DOHH2 (cell line): ENCODE measurements at regions not wholly inside any gene's neighbourhood (a gene's known extent, or its start where the extent isn't known, plus 50 kb on each side); places are given as distances from the start of the nearest gene placed in this dataset.

ENCODE experiments used
- H3F3A ChIP-seq: fragments of 200-600 bp; sonication (generic), shearing (Covaris generic); 2 replicates; pipeline ENCODE4 v1.6.0; 2016; ENCODE audit warnings: antibody characterized with exemption, mild to moderate bottlenecking; ENCODE audit not compliant: control insufficient read depth, insufficient read depth
- H3K27ac ChIP-seq: fragments of 200-600 bp; sonication (generic); 2 replicates; pipeline ENCODE4 v1.5.1; 2014; ENCODE audit warnings: low read depth, mild to moderate bottlenecking, low read length, moderate library complexity
- H3K27me3 ChIP-seq: fragments of 200-600 bp; sonication (generic); 2 replicates; pipeline ENCODE4 v1.6.1; 2014; ENCODE audit warnings: mild to moderate bottlenecking, low read length, mixed read lengths; ENCODE audit not compliant: control insufficient read depth
- H3K36me3 ChIP-seq: fragments of 200-600 bp; sonication (generic); 2 replicates; pipeline ENCODE4 v1.6.1; 2014; ENCODE audit warnings: mild to moderate bottlenecking, low read length, moderate library complexity, mixed read lengths; ENCODE audit not compliant: control insufficient read depth
- H3K4me1 ChIP-seq: fragments of 200-600 bp; sonication (generic); 2 replicates; pipeline ENCODE4 v1.6.1; 2014; ENCODE audit warnings: mild to moderate bottlenecking, low read length, mixed read lengths; ENCODE audit not compliant: control insufficient read depth
- H3K4me2 ChIP-seq: fragments of 200-600 bp; sonication (generic); 2 replicates; pipeline ENCODE4 v1.6.0; 2014; ENCODE audit warnings: mild to moderate bottlenecking, low read length, moderate library complexity
- H3K4me3 ChIP-seq: fragments of 200-600 bp; sonication (generic); 2 replicates; pipeline ENCODE4 v1.5.1; 2014; ENCODE audit warnings: mild to moderate bottlenecking, low read length, mixed read lengths
- H3K79me2 ChIP-seq: fragments of 200-600 bp; sonication (generic); 2 replicates; pipeline ENCODE4 v1.6.1; 2014; ENCODE audit warnings: mild to moderate bottlenecking, low read length, mixed read lengths; ENCODE audit not compliant: control insufficient read depth
- H3K9me2 ChIP-seq: fragments of 200-600 bp; sonication (generic); replicated peaks from 2 replicates; pipeline ENCODE4 v1.6.1; 2014; ENCODE audit warnings: mild to moderate bottlenecking, low read length, mixed read lengths; ENCODE audit not compliant: control insufficient read depth
- H3K9me3 ChIP-seq: fragments of 200-600 bp; sonication (generic); 2 replicates; pipeline ENCODE4 v1.6.1; 2014; ENCODE audit warnings: antibody characterized with exemption, low read length, mixed read lengths; ENCODE audit not compliant: control insufficient read depth, insufficient read depth
- H4K20me1 ChIP-seq: fragments of 200-600 bp; sonication (generic); 2 replicates; pipeline ENCODE4 v1.6.0; 2014; ENCODE audit warnings: low read depth, mild to moderate bottlenecking, antibody characterized with exemption, low read length, moderate library complexity; ENCODE audit not compliant: control insufficient read depth, insufficient read depth
- CTCF ChIP-seq: fragments of 200-600 bp; sonication (generic); IDR thresholded peaks from one replicate; pipeline ENCODE4 v1.5.1; 2014; ENCODE audit warnings: antibody characterized with exemption, mild to moderate bottlenecking, low read depth, low read length; ENCODE audit not compliant: poor library complexity, severe bottlenecking
- EZH2phosphoT487 ChIP-seq: fragments of 200-600 bp; sonication (generic); IDR thresholded peaks from 2 replicates; pipeline ENCODE4 v1.6.1; 2017; ENCODE audit warnings: borderline replicate concordance, mild to moderate bottlenecking, antibody characterized with exemption, low read length, moderate library complexity, mixed read lengths

- TF ChIP-seq EZH2phosphoT487 (no peak), CTCF (no peak)
- Histone ChIP-seq H3K79me2 (no peaks in the 10 kb centered on the region), H3K27ac (no peak overlapping the region), H4K20me1 (no peaks in the 10 kb centered on the region), H3K36me3 (no peaks in the 10 kb centered on the region), H3K4me3 (no peak overlapping the region), H3K27me3 (peaks cover 5% of the 10 kb centered on the region; the same call in 1 of the 2 replicates), H3F3A (no peaks in the 10 kb centered on the region), H3K9me3 (no peaks in the 10 kb centered on the region), H3K9me2 (no peaks in the 10 kb centered on the region), H3K4me2 (no peak overlapping the region), H3K4me1 (no peaks in the 10 kb centered on the region)
These were observed 220.7 kb downstream of the ENGASE start for GRCh38 chr17:79295307-79295706.

- no peaks in the 10 kb centered on the region for H3K9me3 ChIP-seq
- TF ChIP-seq CTCF, result no peak
- TF ChIP-seq EZH2phosphoT487, result no peak
- H3K4me2 ChIP-seq, result no peak overlapping the region
- H3K4me3 ChIP-seq, result no peak overlapping the region
- no peaks in the 10 kb centered on the region for H3F3A ChIP-seq
- H3K79me2 ChIP-seq, result no peaks in the 10 kb centered on the region
- no peak overlapping the region for H3K27ac ChIP-seq
- H3K27me3 ChIP-seq, result peaks cover 5% of the 10 kb centered on the region; the same call in 1 of the 2 replicates
- no peaks in the 10 kb centered on the region for H4K20me1 ChIP-seq
- H3K4me1 ChIP-seq, result no peaks in the 10 kb centered on the region
- no peaks in the 10 kb centered on the region for H3K36me3 ChIP-seq
- H3K9me2 ChIP-seq, result no peaks in the 10 kb centered on the region
These were observed 219.9 kb downstream of the ENGASE start for GRCh38 chr17:79294459-79295071.

GRCh38 chr17:79292501-79292900, 217.9 kb downstream of the ENGASE start:
- Histone ChIP-seq H4K20me1 (no peaks in the 10 kb centered on the region; the same call in 1 of the 2 replicates), H3K9me2 (no peaks in the 10 kb centered on the region), H3K27me3 (peaks cover 5% of the 10 kb centered on the region; the same call in 1 of the 2 replicates), H3K4me2 (no peak overlapping the region), H3K79me2 (no peaks in the 10 kb centered on the region), H3K4me3 (no peak overlapping the region), H3F3A (no peaks in the 10 kb centered on the region), H3K27ac (no peak overlapping the region), H3K36me3 (no peaks in the 10 kb centered on the region), H3K4me1 (no peaks in the 10 kb centered on the region), H3K9me3 (no peaks in the 10 kb centered on the region)
- TF ChIP-seq EZH2phosphoT487 (no peak), CTCF (no peak)
